ENCODE measurements at regions not wholly inside any gene's neighbourhood (a gene's known extent, or its start where the extent isn't known, plus 50 kb on each side); places are given as distances from the start of the nearest gene placed in this dataset.

- no peak for TF ChIP-seq HSF1 (IDR thresholded peaks at IDR 0.05; ENCODE audit: low read depth, low read length)
- no peak for TF ChIP-seq EGR1 (IDR thresholded peaks at IDR 0.05; ENCODE audit: borderline replicate concordance in 1 of 2, low read depth in 2 of 2, low read length in 2 of 2)
- no peak for TF ChIP-seq CREB1 (IDR thresholded peaks at IDR 0.05; ENCODE audit: low read depth)
- TF ChIP-seq SMARCA5 (IDR thresholded peaks at IDR 0.05), result no peak
- TF ChIP-seq NFYB (IDR thresholded peaks at IDR 0.05; ENCODE audit: insufficient read depth, low read depth, low read length), result no peak
- TF ChIP-seq NKRF (conservative IDR thresholded peaks at IDR 0.05), result no peak
- no peak for TF ChIP-seq CBFB (IDR thresholded peaks at IDR 0.05; ENCODE audit: low read depth)
- TF ChIP-seq POU2F2 (IDR thresholded peaks at IDR 0.05; ENCODE audit: borderline replicate concordance, low read depth, low read length), result no peak
Observed at GRCh38 chr6:132135409-132135808, 184.2 kb upstream of the CCN2 start (continued).

GRCh38 chr6:132133736-132134445 is 182.7 kb upstream of the CCN2 start:
- Histone ChIP-seq H3K4me2 (ENCODE audit: control insufficient read depth, insufficient read depth) (no peak overlapping the region), H3K79me2 (ENCODE audit: control insufficient read depth, insufficient read depth, low read length) (no peaks in the 10 kb centered on the region), H3K27me3 (replicated peaks in 1 of 2; ENCODE audit: control insufficient read depth in 2 of 2, insufficient read depth in 2 of 2, low read length in 1 of 2) (no peaks in the 10 kb centered on the region; a peak in 1 of 4 replicates), H3K36me3 (ENCODE audit: control insufficient read depth in 2 of 2, insufficient read depth in 2 of 2, low read length in 1 of 2) (no peaks in the 10 kb centered on the region), H3K27ac (ENCODE audit: control insufficient read depth, insufficient read depth) (no peak overlapping the region), H3K4me1 (ENCODE audit: control insufficient read depth, insufficient read depth, low read length) (no peaks in the 10 kb centered on the region), H4K20me1 (ENCODE audit: control insufficient read depth, insufficient read depth) (no peaks in the 10 kb centered on the region), H3K9me3 (replicated peaks; ENCODE audit: control insufficient read depth, insufficient read depth, low read length) (no peaks in the 10 kb centered on the region), H2AFZ (ENCODE audit: control insufficient read depth, low read depth, low read length) (no peak overlapping the region), H3K9ac (ENCODE audit: control insufficient read depth, insufficient read depth, low read length) (no peak overlapping the region), H3K4me3 (no peak overlapping the region)
- SMC1A ChIA-PET (ENCODE audit: uncharacterized antibody, unreplicated experiment), result interaction anchor here (0.8 to 1.1 kb wide), 2 partner anchors 9 to 439 kb away, joined by 3 read pairs; no protein-coding TSS in a partner anchor
- TF ChIP-seq IRF4 (IDR thresholded peaks at IDR 0.05; ENCODE audit: low read depth, low read length), result no peak
- TF ChIP-seq GABPA (IDR thresholded peaks at IDR 0.05; ENCODE audit: low read depth), result no peak
- TF ChIP-seq CREM (IDR thresholded peaks at IDR 0.05; ENCODE audit: low read depth), result no peak
- BruUV-seq (replicated peaks), result no TSS peak
- no peak for FAIRE-seq
- no peak for DNase-seq (ENCODE audit: low read depth, low spot score)
- in situ Hi-C loops (cut with MboI) (no loop called here), intact Hi-C loops (cut with micrococcal nuclease; ENCODE audit: unreplicated experiment) (no loop called here)
- RAD21 ChIA-PET (ENCODE audit: unreplicated experiment), result no interaction called here
- CTCF ChIA-PET, result no interaction called here
- no peak for ATAC-seq
- WGBS (ENCODE audit: insufficient coverage, insufficient replicate concordance, low lambda C conversion rate, missing lambda C conversion rate), result 22% methylated on average over 5 of the region's 5 CpGs
- POLR2A ChIA-PET, result no interaction called here

Measured in GM12878 (cell line).